ENCODE measurements at regions not wholly inside any gene's neighbourhood (a gene's known extent, or its start where the extent isn't known, plus 50 kb on each side); places are given as distances from the start of the nearest gene placed in this dataset.

DNA sequence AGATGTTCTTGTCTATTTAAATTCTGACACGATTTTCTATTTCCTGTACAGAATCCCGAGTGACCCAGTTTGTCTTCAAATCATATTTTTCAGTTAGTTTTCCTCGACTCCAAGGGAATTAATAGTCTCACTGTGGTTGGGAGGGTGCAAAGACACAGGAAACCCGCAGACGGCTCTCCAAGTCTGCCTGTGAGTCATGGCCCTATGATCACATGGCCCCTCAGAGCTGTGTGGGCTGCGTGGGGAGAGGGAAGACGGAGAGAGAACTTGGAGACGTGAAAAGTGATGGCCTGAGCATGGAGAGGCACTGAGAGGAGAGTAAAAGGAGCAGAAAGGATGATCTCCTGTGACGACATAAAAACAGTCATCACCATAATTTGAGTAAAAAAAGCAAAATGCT lies 989.9 kb downstream of the DCDC2C start:
- H3K27ac ChIP-seq (replicated peaks in 1 of 4): no peak overlapping the region
- no peak for TF ChIP-seq POLR2AphosphoS5 (IDR thresholded peaks at IDR 0.05)
- TF ChIP-seq CTCF (IDR thresholded peaks at IDR 0.05): no peak
- no peak for TF ChIP-seq POLR2A (IDR thresholded peaks at IDR 0.05; ENCODE audit: low read depth)
- no peak for TF ChIP-seq EP300 (IDR thresholded peaks at IDR 0.05)
- H3K4me3 ChIP-seq: no peak overlapping the region
- WGBS: 59% methylated on average over 9 of the region's 9 CpGs
- no peak for DNase-seq (ENCODE audit: extremely low spot score)
- no peaks in the 10 kb centered on the region for H3K4me1 ChIP-seq
- no peaks in the 10 kb centered on the region for H3K36me3 ChIP-seq
- H3K9me3 ChIP-seq: no peaks in the 10 kb centered on the region
- intact Hi-C loops (cut with DNase I): no loop called here
- no peaks in the 10 kb centered on the region for H3K27me3 ChIP-seq

GRCh38 chr2:4695281-4695861 lies 992.0 kb downstream of the DCDC2C start:
- TF ChIP-seq CTCF (IDR thresholded peaks at IDR 0.05) (no peak), POLR2AphosphoS5 (IDR thresholded peaks at IDR 0.05) (no peak), EP300 (IDR thresholded peaks at IDR 0.05) (no peak), POLR2A (IDR thresholded peaks at IDR 0.05; ENCODE audit: low read depth) (no peak)
- no peaks in the 10 kb centered on the region for H3K27me3 ChIP-seq
- H3K4me3 ChIP-seq: no peak overlapping the region
- intact Hi-C loops (cut with DNase I): no loop called here
- no peaks in the 10 kb centered on the region for H3K4me1 ChIP-seq
- 61% methylated on average over 2 of the region's 2 CpGs for WGBS
- H3K36me3 ChIP-seq: no peaks in the 10 kb centered on the region
- DNase-seq (ENCODE audit: extremely low spot score): no peak
- no peak overlapping the region for H3K27ac ChIP-seq (replicated peaks in 1 of 4)
- H3K9me3 ChIP-seq: no peaks in the 10 kb centered on the region

GRCh38 chr2:4715065-4715464 lies 977.1 kb upstream of the SOX11 start:
- WGBS: 56% methylated on average over 2 of the region's 2 CpGs

GRCh38 chr2:4718777-4719176 lies 973.4 kb upstream of the SOX11 start:
- Histone ChIP-seq H3K4me3 (no peak overlapping the region), H3K27me3 (no peaks in the 10 kb centered on the region), H3K36me3 (no peaks in the 10 kb centered on the region), H3K27ac (replicated peaks in 1 of 4) (no peak overlapping the region), H3K4me1 (no peaks in the 10 kb centered on the region), H3K9me3 (peaks cover 0 to 21% (median 0%) of the 10 kb centered on the region in 4 donors)
- no peak for DNase-seq (ENCODE audit: extremely low spot score)
- intact Hi-C loops (cut with DNase I): no loop called here
- 90% methylated on average over 4 of the region's 4 CpGs for WGBS
- TF ChIP-seq POLR2A (IDR thresholded peaks at IDR 0.05; ENCODE audit: low read depth) (no peak), POLR2AphosphoS5 (IDR thresholded peaks at IDR 0.05) (no peak), CTCF (IDR thresholded peaks at IDR 0.05) (no peak), EP300 (IDR thresholded peaks at IDR 0.05) (no peak)

More at GRCh38 chr2:4715065-4715464, 977.1 kb upstream of the SOX11 start:
- intact Hi-C loops (cut with DNase I): no loop called here
- no peaks in the 10 kb centered on the region for H3K27me3 ChIP-seq
- H3K36me3 ChIP-seq: no peaks in the 10 kb centered on the region
- DNase-seq (ENCODE audit: extremely low spot score): no peak
- H3K4me1 ChIP-seq: no peaks in the 10 kb centered on the region
- no peak for TF ChIP-seq POLR2A (IDR thresholded peaks at IDR 0.05; ENCODE audit: low read depth)
- no peak for TF ChIP-seq POLR2AphosphoS5 (IDR thresholded peaks at IDR 0.05)
- no peak for TF ChIP-seq EP300 (IDR thresholded peaks at IDR 0.05)
- TF ChIP-seq CTCF (IDR thresholded peaks at IDR 0.05): no peak
- peaks cover 0 to 21% (median 0%) of the 10 kb centered on the region in 4 donors for H3K9me3 ChIP-seq
- H3K4me3 ChIP-seq: no peak overlapping the region
- no peak overlapping the region for H3K27ac ChIP-seq (replicated peaks in 1 of 4)

DNA sequence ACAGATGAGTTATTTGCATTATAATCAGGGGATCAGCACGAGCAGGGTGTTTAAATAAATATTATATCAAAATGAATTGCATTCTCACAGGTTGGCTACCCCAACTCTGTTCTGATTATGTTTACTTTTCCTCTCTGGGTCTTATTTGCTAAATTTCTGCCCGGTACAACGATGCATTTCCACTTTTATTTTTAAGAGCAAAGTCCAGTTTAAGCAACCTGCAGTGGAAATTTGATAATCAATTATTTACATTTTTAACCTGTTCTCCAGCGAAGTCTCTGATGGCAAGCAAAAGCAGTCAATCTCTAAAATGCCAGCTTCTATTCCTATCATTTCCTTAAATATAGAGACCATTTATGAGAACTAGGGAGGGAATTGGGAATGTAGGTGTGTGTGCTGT lies 966.6 kb upstream of the SOX11 start:
- no peaks in the 10 kb centered on the region for H3K27me3 ChIP-seq
- intact Hi-C loops (cut with DNase I): no loop called here
- 81% methylated on average over 4 of the region's 4 CpGs for WGBS
- TF ChIP-seq EP300 (IDR thresholded peaks at IDR 0.05): no peak
- no peak for TF ChIP-seq POLR2AphosphoS5 (IDR thresholded peaks at IDR 0.05)
- no peak for TF ChIP-seq POLR2A (IDR thresholded peaks at IDR 0.05; ENCODE audit: low read depth)
- TF ChIP-seq CTCF (IDR thresholded peaks at IDR 0.05): no peak
- no peaks in the 10 kb centered on the region for H3K4me1 ChIP-seq
- no peaks in the 10 kb centered on the region for H3K9me3 ChIP-seq
- DNase-seq (ENCODE audit: extremely low spot score): no peak
- no peak overlapping the region for H3K27ac ChIP-seq (replicated peaks in 1 of 4)
- no peak overlapping the region for H3K4me3 ChIP-seq
- H3K36me3 ChIP-seq: no peaks in the 10 kb centered on the region
